GM13976 (cell line): ENCODE measurements at regions not wholly inside any gene's neighbourhood (a gene's known extent, or its start where the extent isn't known, plus 50 kb on each side); places are given as distances from the start of the nearest gene placed in this dataset.

Source experiments
- DNase-seq: peaks from one replicate; pipeline ENCODE4 v3.0.0; 2012; ENCODE audit warnings: low spot score
- in situ Hi-C: fragments of 300-500 bp; cut with MboI; formaldehyde crosslinking; loops from one replicate; pipeline ENCODE4 v1.12.0; 2022; ENCODE audit warnings: low sequenced_read_pairs, mixed read lengths, inconsistent platforms; ENCODE audit not compliant: unreplicated experiment
- TF ChIP-seq, protein P1 (sequence below): IDR thresholded peaks from 2 replicates; pipeline ENCODE4 v1.5.1; 2012; ENCODE audit warnings: borderline replicate concordance, mild to moderate bottlenecking; ENCODE audit not compliant: insufficient read depth; ENCODE audit errors: extremely low read depth, missing control alignments, control extremely low read depth

DNA sequence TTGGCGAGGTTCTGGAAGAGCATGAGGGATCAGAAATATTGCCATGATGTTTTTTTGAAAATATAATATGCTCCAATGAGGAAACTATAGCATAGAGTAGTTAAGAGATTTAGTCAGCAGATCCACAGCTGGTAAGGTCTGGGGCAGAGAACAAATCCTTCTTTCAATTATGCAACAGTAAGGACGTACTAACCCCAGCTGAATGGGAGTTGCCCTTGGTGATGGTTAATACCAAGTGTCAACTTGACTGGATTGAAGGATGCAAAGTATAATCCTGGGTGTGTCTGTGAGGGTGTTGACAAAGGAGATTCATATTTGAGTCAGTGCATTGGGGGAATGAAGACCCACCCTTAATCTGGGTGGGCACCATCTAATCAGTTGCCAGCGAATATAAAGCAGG is 745.5 kb upstream of the NRSN1 start:
- DNase-seq = no peak
- in situ Hi-C loops = no loop called here
- TF ChIP-seq, protein P1, sequence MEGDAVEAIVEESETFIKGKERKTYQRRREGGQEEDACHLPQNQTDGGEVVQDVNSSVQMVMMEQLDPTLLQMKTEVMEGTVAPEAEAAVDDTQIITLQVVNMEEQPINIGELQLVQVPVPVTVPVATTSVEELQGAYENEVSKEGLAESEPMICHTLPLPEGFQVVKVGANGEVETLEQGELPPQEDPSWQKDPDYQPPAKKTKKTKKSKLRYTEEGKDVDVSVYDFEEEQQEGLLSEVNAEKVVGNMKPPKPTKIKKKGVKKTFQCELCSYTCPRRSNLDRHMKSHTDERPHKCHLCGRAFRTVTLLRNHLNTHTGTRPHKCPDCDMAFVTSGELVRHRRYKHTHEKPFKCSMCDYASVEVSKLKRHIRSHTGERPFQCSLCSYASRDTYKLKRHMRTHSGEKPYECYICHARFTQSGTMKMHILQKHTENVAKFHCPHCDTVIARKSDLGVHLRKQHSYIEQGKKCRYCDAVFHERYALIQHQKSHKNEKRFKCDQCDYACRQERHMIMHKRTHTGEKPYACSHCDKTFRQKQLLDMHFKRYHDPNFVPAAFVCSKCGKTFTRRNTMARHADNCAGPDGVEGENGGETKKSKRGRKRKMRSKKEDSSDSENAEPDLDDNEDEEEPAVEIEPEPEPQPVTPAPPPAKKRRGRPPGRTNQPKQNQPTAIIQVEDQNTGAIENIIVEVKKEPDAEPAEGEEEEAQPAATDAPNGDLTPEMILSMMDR = no peak

- in situ Hi-C loops = no loop called here
- no peak for DNase-seq
- TF ChIP-seq, protein P1 = no peak
These were observed 737.8 kb upstream of the NRSN1 start for GRCh38 chr6:23388086-23388783.

DNA sequence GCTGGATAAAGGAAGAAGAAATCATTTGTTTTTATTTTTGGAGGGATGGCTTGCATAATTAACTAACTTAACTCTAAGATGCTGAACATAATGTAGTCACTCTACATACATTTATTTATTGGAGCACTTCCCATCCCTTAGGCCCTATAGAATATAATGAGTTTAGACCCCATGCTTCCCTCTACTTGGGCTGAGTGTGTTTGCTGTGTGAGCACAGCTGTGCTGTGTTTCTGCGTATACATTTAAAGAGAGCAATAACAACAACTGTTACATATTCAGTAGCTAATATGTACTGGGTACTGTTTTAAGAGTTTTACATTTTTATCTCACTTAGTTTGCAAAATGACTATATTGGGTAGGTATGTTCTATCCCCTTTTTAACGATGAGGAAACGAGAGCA is 736.6 kb upstream of the NRSN1 start:
- in situ Hi-C loops = no loop called here
- TF ChIP-seq, protein P1 = no peak
- DNase-seq = no peak

GRCh38 chr6:23390221-23390620 is 735.8 kb upstream of the NRSN1 start:
- no peak for DNase-seq
- in situ Hi-C loops = no loop called here
- TF ChIP-seq, protein P1 = no peak

GRCh38 chr6:23394681-23395080 is 731.3 kb upstream of the NRSN1 start:
- DNase-seq = no peak

GRCh38 chr6:23395381-23395780 is 730.6 kb upstream of the NRSN1 start:
- no peak for DNase-seq
- in situ Hi-C loops = no loop called here
- TF ChIP-seq, protein P1 = no peak

More at GRCh38 chr6:23394681-23395080, 731.3 kb upstream of the NRSN1 start:
- in situ Hi-C loops = no loop called here
- TF ChIP-seq, protein P1 = no peak

DNA sequence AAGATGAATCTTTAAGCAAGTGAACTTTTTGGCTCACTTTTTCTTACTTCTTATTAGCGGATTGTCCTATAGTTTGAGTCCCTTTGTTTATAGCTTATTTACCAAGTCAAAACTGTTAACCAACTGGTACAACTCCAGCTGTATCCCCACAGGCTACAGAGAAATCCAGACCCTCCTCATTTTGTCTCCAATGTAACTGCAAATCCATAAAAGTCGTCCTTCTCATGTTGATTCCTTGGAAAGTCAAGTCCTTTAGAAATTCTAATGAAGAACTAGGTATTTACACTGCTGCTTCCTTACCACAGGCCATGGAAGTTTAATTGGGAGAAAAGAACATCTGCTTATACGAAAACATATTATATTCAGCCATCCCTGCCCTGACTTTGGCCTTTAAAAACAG is 729.1 kb upstream of the NRSN1 start:
- TF ChIP-seq, protein P1 = no peak
- DNase-seq = no peak
- in situ Hi-C loops = no loop called here
